ENCODE measurements at regions not wholly inside any gene's neighbourhood (a gene's known extent, or its start where the extent isn't known, plus 50 kb on each side); places are given as distances from the start of the nearest gene placed in this dataset.
"Not testable (repeated sequence)": the region's sequence is repeated elsewhere in the genome, so short reads cannot be mapped to it uniquely, and the experiment has no call there.

DNA sequence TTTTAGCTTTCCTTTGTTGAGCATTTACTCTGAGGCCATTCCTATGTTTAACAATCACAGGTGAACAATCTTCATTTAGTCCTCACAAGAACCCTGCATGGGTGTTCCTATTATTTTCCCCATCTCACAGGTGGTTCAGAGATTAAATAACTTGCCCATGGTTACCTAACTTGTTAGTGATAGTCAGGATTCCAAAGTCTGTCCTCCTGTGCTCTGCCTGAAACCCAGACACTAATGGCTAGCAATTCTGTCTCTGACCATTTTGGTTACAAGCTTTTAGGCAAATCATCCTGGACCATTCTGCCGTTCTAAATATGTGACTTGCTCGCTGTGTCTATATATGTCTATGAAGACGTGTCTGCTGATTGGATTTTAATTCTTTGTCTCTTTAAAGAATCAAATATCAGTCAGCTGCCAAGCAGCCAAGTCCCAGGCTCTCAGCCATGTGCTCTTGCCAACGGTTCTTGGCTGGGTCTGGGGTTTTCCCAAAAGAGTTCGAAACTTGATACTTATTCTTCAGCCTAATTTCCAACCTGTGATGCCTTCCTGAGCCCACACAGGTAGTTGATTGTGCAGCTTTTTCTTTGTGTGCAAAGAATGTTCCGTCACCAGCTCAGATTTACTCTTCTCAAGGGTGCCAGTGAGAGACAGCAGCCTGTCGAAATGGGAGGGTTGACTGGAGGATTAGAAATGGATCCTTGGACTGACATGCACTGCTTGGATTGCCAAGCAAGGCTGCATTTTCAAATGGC lies 121.7 kb downstream of the NREP start:
- no peak for DNase-seq (ENCODE audit: low read depth in 2 of 2)

DNA sequence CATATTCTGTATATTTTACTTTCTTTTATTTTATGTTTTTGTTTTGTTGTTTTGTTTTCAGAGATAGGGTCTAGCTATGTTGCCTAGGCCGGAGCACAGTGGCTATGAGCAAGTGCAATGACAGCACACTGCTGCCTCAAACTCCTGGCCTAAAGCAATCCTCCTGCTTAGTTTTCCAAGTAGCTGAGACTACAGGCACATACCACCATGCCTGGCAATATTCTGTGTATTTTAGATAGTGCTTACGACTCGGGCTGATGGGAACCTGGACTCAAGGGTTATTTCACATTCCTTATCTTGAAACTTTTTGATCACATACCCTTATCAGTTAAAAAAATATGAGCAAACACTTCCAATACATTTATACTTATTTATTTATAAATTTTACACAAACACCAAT lies 119.0 kb upstream of the STARD4 start:
- DNase-seq (ENCODE audit: low read depth in 2 of 2): no peak

DNA sequence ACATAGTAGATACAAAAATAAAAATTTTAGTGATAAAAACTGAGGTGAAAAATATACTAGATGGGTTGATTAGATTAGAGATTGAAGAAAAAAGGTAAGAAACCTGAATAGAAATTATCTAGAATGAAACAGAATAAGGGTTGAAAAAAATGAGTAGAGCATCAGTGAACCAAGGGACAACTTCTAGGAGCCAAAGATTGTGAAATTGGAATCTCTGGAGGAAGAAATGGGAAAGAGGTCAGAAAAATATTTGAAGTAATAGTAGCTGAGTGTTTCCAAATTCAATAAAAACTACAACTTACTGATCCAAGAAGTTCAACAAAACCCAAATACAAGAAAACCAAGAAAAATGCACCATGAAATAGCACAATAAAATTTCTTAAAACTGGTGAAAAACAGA lies 116.6 kb upstream of the STARD4 start:
- DNase-seq (ENCODE audit: low read depth in 2 of 2): peak in 1 of 2 experiments; percentile 6

DNA sequence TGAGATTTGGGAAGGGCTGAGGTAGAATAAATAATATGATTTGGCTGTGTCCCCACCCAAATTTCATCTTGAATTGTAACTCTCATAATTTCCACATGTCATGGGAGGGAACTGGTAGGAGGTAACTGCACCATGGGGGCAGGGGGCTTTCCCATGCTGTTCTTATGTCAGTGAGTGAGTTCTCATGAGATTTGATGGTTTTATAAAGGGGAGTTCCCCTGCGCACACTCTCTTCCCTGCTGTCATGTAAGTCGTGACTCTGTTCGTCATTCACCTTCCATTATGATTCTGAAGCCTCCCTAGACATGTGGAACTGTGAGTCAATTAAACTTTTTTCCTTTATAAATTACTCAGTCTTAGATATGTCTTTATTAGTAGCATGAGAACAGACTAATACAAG lies 115.5 kb upstream of the STARD4 start:
- no peak for DNase-seq (ENCODE audit: low read depth in 2 of 2)

DNA sequence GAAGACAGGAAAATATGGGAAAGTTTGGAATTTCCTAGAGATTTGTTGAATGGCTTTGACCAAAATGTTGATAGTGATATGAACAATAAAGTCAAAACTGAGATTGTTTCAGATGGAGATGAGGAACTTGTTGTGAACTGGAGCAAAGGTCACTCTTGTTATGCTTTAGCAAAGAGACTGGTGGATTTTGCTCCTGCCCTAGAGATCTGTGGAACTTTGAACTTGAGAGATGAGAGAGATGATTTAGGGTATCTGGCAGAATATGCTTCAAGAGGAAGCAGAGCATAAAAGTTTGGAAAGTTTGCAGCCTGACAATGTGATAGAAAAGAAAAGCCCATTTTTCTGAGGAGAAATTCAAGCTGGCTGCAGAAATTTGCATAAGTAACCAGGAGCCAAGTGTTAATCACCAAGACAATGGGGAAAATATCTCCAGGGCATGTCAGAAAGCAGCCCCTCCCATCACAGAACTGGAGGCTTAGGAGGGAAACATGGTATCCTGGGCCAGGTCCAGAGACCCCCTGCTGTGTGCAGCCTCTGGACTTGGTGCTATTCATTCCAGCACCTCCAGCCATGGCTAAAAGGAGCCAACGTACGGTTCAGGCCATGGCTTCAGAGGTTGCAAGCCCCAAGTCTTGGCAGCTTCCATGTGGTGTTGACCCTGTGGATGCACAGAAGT lies 114.3 kb upstream of the STARD4 start:
- no peak for DNase-seq (ENCODE audit: low read depth in 2 of 2)

DNA sequence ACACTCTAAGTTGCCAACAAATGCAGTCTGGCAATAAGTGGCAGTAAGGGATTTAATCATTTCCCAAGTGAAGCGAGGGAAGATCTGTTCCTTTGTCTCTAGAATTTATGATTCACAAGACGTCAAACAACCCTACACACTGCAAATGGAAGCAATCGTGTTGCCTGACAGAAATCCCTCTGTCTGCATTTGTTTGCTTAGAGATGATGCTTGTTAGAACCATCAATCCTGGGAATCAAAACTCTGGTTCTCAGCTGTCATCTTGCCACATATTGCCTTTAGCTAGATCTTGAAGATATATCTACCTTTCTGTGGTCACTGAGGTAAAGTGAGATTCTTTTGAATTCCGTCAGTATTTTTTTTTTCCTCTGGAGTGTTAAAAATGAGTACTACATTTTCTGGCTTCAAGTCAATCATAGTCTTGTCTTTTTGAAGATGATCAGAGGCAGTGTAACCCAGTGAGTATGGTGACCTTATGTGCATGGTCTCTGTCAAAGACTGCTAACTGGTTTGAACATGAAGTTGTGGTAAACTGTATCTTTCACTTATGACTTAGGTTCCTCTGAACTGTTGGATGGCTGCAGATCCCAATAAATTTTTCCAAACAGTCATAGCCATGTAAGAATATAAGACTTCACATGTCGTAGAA lies 106.4 kb upstream of the STARD4 start:
- DNase-seq (ENCODE audit: low read depth in 2 of 2): no peak

DNA sequence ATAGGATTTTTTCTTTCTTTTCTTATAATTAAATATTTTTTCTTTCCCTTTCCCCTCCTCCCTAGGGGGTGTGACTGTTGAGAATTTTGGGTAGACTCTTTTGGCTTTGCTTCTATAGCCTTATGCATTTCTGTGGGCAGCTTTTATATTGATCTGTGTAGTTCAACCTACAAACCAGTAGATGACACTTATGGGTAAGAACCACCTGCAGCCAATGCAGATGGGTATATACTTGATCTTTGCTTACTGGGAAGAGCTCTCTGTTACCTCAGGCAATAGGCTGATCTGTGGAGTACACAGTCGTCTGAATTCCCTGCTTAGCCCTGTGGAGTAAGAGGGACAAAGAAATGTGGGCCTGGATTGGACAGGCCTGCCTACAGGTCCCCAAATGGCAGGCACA lies 102.7 kb upstream of the STARD4 start:
- no peak for DNase-seq (ENCODE audit: low read depth in 2 of 2)

DNA sequence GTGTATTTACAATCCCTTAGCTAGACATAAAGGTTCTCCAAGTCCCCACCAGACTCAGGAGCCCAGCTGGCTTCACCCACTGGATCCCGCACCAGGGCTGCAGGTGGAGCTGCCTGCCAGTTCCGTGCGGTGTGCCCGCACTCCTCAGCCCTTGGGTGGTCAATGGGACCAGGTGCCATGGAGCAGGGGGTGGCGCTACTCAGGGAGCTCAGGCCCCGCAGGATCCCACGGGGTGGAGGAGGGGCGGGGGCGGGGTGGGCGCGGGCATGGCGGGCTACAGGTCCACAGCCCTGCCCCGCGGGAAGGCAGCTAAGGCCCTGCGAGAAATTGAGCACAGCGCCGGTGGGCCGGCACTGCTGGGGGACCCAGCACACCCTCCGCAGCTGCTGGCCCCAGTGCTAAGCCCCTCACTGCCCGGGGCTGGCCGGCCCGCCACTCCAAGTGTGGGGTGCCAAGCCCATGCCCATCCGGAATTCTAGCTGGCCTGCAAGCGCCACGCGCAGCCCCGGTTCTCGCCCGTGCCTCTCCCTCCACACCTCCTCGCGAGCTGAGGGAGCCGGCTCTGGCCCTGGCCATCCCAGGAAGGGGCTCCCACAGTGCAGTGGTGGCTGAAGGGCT lies 99.8 kb upstream of the STARD4 start:
- not testable (repeated sequence) for DNase-seq (ENCODE audit: low read depth in 2 of 2)

DNA sequence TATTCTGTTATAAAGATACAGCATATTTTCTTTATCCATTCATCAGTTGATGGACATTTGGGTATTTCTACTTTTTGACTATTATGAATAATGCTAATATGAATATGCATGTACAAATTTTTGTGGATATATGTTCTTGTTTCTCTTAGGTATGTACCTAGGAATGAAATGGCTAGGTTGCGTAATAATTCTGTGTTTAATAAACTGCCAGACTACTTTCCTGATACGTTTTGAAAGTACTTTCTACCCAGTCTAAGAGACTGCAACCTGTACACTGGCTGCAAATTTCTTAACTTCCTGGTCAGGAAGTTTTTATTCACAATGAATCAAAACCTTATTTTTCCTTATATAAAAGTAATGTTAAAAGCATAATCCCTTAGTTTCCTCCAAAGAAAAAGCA lies 93.9 kb upstream of the STARD4 start:
- no peak for DNase-seq (ENCODE audit: low read depth in 2 of 2)

DNA sequence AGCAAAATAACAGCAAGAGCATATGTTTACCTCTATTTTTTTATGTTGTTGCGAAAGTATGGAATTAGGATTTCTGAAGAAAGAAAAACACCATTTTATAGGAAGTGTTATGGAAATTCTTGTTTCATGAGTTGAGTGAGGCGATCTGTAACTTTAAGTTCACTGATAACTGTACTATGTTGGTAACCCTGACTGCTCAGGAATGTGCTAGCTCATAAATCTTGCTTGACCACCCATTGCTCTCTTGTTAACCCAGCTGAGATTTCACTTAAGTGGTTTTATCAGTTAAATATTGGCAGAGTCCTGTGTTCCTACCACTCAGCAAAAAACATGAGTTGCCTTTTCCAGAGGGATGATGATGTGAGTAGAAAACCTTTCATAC lies 91.1 kb upstream of the STARD4 start:
- peak; percentile 26 to 32 for DNase-seq (ENCODE audit: low read depth in 2 of 2)

DNA sequence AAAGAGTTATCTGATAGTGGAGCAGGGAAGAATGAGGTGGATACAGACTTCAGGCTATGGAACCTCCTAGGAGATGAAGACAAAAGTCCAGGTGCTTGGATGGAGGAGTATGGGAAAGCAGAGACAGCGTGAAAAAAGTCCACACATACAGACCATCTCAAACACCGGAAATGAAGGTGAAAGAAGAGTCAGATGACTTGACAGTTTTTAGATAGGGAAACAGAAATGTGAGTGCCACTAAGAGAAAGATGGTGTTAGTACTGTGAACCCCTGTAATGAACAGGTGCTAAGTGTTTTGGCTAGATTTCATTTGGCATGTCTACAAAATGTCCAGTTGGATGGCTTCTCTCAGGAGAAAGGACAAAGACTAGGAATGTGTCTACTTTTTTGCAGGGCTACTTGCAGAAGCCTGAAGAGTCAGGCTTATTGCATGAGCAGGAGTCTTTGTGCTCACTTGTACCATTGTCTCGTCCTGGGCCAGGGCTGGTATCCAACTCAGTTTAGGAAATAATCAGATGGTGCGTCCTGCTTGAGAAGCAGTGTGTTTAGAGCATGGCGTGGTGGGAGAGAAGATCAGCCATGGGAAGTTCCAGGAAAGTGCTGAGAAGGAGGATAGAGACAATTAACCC lies 90.6 kb upstream of the STARD4 start:
- DNase-seq (ENCODE audit: low read depth in 2 of 2): no peak

DNA sequence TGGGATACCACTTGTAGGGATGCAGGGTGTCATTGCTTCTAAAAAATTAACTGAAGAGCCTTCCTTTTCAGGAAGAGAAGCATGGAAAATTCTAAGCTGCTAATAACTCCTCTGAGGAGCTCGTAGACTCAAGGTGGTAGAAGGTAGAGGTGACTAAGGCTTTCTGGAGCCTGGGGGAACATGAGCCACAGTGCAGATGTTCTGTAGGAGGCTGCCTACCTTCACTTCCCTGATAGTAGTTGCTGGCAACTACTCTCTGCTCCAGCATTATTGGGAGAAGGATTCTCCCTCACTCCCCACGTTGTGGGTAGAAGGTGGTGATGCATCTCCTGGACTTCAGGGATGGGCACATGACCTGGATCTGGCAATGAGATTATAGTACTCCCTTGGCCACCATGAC lies 86.7 kb upstream of the STARD4 start:
- DNase-seq (ENCODE audit: low read depth in 2 of 2): no peak

DNA sequence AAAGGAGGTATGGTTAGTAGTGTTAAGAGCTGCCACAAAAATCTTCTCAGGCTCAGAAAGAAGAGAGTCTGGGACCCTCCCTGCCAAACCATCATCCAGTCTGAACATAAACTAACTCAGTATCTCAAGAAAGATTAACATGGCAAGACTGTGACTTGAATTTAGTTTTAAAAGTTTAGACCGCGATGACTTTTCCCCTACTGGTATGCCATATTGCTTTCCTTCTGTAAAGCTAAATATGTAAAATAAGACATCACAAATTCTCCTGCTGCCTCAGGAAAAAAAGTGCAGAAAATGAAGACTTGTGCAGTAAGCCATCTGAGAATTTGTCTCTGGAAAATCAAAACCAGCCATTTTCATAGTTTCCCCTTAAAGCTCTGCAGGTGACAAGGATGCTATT lies 85.2 kb upstream of the STARD4 start:
- no peak for DNase-seq (ENCODE audit: low read depth in 2 of 2)

DNA sequence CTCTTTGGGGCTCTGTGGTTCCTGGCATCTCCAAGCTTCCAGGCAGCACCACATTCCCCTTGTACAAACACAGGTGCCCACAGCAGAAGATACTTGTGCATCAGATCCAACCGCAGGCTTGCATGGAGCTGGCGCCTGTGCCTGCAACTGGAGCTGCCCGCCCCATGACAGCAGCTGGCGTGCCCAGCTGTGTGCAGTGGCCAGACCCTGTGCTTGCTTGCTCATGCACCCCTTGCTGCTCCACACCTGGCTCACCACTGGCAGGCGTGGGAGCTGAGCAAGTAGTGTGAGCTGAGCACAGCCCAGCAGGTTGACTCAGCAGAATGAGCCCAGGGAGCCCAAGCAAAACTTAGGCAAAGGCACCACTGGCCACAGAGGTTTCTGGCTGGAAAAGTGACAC lies 84.4 kb upstream of the STARD4 start:
- no peak for DNase-seq (ENCODE audit: low read depth in 2 of 2)

DNA sequence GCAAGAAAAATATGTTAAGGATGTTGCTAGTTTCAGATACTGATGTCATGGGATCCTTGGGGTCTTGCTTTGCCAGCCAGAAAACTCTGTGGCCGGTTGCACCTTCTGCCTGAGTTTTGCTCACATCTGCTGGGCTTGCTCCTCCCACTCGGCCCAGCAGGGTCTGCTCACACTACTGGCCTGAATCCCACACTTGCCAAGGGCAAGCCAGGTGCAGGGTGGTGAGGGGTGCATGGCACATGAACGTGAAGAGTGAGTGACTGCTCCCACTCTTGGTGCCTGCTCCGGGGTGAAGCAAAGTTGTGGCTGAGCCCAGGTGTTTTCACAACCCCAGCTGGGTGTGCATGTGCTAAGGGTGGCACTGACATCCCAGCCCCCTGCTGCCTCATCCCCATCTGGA lies 83.1 kb upstream of the STARD4 start:
- no peak for DNase-seq (ENCODE audit: low read depth in 2 of 2)

DNA sequence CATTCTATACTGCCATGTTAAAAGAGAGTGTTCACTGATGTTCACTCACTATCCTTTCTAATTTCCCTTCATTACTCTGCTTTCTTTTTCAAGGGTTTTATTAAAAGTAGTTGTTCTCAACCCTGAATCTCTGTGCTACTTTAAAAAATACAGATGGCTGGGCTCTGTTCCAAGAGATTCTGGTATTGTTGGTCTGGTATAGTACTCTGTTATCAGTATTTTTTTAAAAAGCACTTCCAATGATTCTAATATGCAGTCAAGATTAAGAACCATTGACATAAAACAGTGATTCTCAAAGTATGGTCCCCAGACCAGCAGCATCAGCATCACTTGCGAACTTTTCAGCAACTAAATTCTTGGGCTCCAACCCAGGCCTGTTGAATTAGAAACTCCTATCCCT lies 77.0 kb upstream of the STARD4 start:
- no peak for DNase-seq (ENCODE audit: low read depth in 2 of 2)

DNA sequence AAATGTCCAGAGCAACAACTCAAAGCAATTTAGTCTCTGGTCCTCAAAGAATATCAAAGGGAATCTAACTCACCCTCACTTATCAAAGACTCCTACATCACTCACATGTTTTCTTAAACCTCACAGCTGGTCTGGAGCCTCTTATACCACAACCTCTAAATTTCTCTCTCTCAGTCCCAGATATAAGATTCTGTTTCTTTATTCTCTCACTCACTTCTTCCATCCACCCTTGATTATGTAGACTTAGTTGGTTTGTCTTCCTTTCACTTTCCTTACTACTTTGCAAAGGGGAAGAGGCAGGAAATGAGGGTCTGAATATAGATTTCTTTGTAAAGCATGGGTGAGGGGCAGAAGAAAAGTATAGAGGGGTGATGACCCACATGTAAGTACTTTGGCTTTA lies 75.4 kb upstream of the STARD4 start:
- DNase-seq (ENCODE audit: low read depth in 2 of 2): no peak

DNA sequence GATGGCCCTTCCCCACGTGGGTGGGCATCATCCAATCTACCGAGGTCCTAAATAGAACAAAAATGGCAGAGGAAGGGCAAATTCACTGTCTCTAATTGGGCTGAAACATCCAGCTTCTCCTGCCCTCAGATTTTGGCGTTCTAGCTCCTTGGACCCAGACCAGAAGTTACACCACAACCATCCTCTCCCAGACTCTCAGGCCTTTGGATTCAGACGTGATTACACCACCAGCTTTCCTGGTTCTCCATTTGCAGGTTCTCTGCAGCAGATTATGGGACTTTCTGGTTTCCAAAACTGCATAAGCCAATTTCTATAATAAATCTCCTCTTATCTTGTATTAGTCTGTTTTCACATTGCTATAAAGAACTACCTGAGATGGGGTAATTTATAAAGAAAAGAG lies 73.6 kb upstream of the STARD4 start:
- DNase-seq (ENCODE audit: low read depth in 2 of 2): no peak

DNA sequence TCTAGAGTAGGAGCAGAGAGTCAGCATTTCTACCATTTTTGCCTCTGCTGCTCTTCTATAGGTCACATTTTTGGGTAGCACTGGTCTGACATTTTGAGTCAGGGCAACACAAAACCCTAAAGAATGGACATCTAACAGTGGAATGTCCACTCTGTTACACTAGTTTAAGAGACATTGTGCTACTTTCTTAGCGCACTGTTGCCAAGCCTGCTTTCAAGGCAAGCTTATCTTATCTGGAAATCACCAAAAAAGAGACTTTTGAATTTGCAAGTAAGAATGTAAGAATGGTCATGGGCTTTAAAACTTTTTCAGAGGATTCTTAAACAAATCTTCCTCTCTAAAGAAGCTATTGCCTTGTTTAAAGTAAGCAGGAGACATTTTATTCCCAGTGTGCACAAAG lies 73.0 kb upstream of the STARD4 start:
- no peak for DNase-seq (ENCODE audit: low read depth in 2 of 2)

DNA sequence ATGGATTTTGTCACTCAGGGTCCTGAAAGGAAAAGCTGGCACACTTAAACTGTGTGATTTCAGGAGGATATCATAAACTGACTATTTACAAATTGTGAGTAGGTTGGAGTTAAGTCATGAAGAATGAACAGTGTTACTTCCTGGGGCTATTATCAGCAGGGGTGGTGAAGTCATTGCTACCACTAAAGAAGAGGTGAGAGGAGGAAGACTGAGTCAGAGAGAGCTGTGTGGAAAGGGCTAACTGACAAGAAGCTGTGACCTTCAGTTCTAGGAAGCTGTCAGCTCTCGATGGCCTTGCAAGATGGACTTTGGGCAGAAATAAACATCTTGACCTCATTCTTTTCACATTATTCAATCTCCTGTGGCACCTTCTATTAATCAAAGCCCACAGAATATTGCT lies 72.3 kb upstream of the STARD4 start:
- no peak for DNase-seq (ENCODE audit: low read depth in 2 of 2)

DNA sequence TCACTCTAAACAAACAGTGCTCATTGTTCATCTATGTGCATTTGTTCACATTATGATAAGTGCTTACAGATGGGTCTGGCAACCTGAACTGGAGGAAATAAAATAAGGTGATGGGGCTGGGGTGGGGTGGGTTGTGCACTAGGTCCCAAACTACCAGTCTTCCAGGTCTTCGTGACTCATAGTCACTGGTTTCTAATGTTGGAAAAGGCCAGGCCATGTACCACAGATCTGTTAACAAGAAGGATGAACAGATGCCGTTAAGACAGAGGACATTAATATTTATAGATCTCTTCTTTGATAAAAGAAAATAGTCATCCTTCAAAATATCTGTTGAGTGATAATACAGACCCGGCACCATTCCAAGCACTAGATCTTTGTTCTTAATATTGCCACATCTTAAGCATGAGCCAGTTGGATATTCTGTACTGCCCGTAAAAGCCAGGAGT lies 71.4 kb upstream of the STARD4 start:
- peak; percentile 68 to 70 for DNase-seq (ENCODE audit: low read depth in 2 of 2)

DNA sequence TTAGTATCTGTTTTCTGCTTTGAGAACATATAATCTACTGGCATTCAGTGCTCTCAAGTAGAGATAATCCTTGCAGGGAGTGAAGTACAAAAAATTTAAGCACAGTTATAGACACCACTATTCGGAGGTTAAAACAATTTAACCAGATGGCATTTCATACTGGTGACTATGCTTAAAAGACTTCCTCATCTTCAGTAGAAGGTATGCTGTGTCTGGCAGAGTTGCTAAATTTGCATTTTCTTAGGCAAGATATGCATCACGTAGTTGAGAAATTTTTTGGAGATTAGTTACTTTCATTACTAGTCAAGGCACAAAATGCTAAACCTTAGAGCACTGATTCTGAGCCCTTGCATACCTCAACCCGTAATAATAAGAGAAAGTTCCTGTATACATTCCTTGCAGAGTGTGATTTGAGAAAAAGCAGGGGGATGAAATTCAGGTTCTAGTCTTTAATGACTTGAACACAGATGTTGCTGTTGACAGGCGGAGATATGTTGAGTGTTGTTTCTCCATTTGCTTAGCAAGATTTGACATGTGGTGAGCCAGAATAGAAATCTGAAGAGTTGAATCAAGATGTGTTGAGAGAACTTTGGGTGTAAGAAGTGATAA lies 70.8 kb upstream of the STARD4 start:
- DNase-seq (ENCODE audit: low read depth in 2 of 2): peak; percentile 85 to 86
